Erythroblast (primary cell): ENCODE measurements at regions not wholly inside any gene's neighbourhood (a gene's known extent, or its start where the extent isn't known, plus 50 kb on each side); places are given as distances from the start of the nearest gene placed in this dataset.

Source experiments
- DNase-seq, 2 experiments: peaks; one replicate each; lab custom pipeline; 2025; lab: John Stamatoyannopoulos, UW
- GATA1 ChIP-seq: IDR thresholded peaks from 2 replicates; pipeline ENCODE4 v1.6.1; 2011; ENCODE audit warnings: low read depth, mild to moderate bottlenecking, control low read depth, low read length, moderate library complexity
- POLR2A ChIP-seq: IDR thresholded peaks from 2 replicates; pipeline ENCODE4 v1.6.1; 2011; ENCODE audit warnings: mild to moderate bottlenecking, low read length

GRCh38 chr22:35195226-35195625 is 62.1 kb upstream of the HMGXB4 start:
- DNase-seq = no peak
- no peak for TF ChIP-seq GATA1
- TF ChIP-seq POLR2A = no peak

GRCh38 chr22:35195821-35196220 is 61.5 kb upstream of the HMGXB4 start:
- TF ChIP-seq GATA1 (no peak), POLR2A (no peak)
- no peak for DNase-seq

- DNase-seq = no peak
- no peak for TF ChIP-seq GATA1
Measured at GRCh38 chr22:35197071-35197470, 60.2 kb upstream of the HMGXB4 start.

- no peak for DNase-seq
- TF ChIP-seq POLR2A = no peak
- no peak for TF ChIP-seq GATA1
Measured at GRCh38 chr22:35197886-35198285, 59.4 kb upstream of the HMGXB4 start.

GRCh38 chr22:35198738-35199137 is 58.6 kb upstream of the HMGXB4 start:
- no peak for DNase-seq
- TF ChIP-seq GATA1 = no peak
- TF ChIP-seq POLR2A = no peak

GRCh38 chr22:35202376-35202775 is 54.9 kb upstream of the HMGXB4 start:
- DNase-seq = no peak

GRCh38 chr22:35203583-35203982 is 53.7 kb upstream of the HMGXB4 start:
- DNase-seq = no peak
- no peak for TF ChIP-seq POLR2A
- no peak for TF ChIP-seq GATA1

More at GRCh38 chr22:35202376-35202775, 54.9 kb upstream of the HMGXB4 start:
- TF ChIP-seq GATA1 = no peak

- no peak for DNase-seq
- TF ChIP-seq GATA1 (no peak), POLR2A (no peak)
Measured at GRCh38 chr22:35204807-35205775, 52.2 kb upstream of the HMGXB4 start.

- TF ChIP-seq POLR2A (no peak), GATA1 (no peak)
- DNase-seq = no peak
Measured at GRCh38 chr22:35205961-35206360, 51.3 kb upstream of the HMGXB4 start.

GRCh38 chr22:35206889-35207288 is 50.4 kb upstream of the HMGXB4 start:
- TF ChIP-seq GATA1 = no peak
- TF ChIP-seq POLR2A = no peak
- DNase-seq = no peak
